Stomach smooth muscle (tissue), 2 donors: ENCODE measurements at regions not wholly inside any gene's neighbourhood (a gene's known extent, or its start where the extent isn't known, plus 50 kb on each side); places are given as distances from the start of the nearest gene placed in this dataset.

Source experiments
- H3K27ac ChIP-seq: one replicate; pipeline ENCODE4 v1.7.0; 2013; ENCODE audit warnings: mild to moderate bottlenecking, low read length, inconsistent platforms
- H3K27me3 ChIP-seq, 2 donors: one replicate each; pipeline ENCODE4 v1.7.0; 2013; ENCODE audit warnings: low read length in 2 of 2; ENCODE audit not compliant: insufficient read depth in 2 of 2, control insufficient read depth in 1 of 2
- H3K36me3 ChIP-seq, 2 donors: one replicate each; pipeline ENCODE4 v1.7.0; 2013; ENCODE audit warnings: low read length in 2 of 2; ENCODE audit not compliant: control insufficient read depth in 2 of 2, insufficient read depth in 2 of 2
- H3K4me1 ChIP-seq: one replicate; pipeline ENCODE4 v1.7.0; 2013; ENCODE audit warnings: low read length; ENCODE audit not compliant: control insufficient read depth, insufficient read depth
- H3K4me3 ChIP-seq, 2 donors: one replicate each; pipeline ENCODE4 v1.7.0; 2013; ENCODE audit warnings: low read length in 2 of 2
- H3K9ac ChIP-seq, 2 donors: one replicate each; pipeline ENCODE4 v1.7.0; 2013; ENCODE audit warnings: low read length in 2 of 2, mild to moderate bottlenecking in 1 of 2
- H3K9me3 ChIP-seq, 2 donors: one replicate each; pipeline ENCODE4 v1.7.0; 2013; ENCODE audit warnings: low read length in 2 of 2; ENCODE audit not compliant: control insufficient read depth in 2 of 2
- donor health status: healthy.
- donor health status: Pancreatic carcinoma.

DNA sequence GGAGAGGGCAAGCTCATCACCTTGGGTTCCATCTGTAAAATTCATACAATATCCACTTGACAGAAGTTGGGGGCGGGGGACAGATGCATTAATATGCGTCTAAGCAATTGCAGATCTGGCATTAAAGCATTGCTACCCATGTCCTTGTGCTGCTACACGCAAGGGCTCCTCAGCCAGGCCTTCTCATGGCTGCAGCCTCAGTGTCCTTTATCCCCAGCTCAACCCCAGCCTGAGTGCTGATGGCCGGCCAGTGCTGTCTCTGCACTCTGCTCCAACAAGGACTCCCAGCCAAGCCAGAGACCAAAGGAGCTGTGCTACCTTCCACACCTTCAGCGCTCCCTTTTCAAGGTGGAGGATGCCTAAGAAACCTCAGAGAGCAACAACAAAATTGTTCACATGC is 188.5 kb upstream of the STXBP5 start:
- Histone ChIP-seq H3K27ac (no peak overlapping the region), H3K27me3 (no peaks in the 10 kb centered on the region), H3K4me3 (no peak overlapping the region), H3K4me1 (no peaks in the 10 kb centered on the region), H3K9ac (no peak overlapping the region), H3K9me3 (no peaks in the 10 kb centered on the region), H3K36me3 (no peaks in the 10 kb centered on the region)

DNA sequence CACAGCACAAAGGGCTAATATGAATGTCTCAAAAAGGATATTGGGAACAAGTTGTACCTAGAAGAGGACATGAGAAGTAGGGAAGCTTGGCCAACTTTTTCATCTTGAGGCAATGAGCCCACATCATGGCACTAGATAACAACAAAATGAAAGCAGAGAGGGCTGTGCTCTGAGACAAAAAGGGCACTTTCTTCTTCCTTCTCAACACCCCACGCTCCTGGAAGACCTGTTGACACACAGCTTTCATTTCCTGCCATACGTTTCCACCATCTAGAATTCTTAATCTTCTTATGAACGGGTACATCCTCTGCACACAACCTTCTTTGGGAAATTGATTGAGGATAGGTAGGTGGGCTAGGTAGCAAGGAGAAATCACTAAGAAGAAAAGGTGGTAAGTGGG is 187.8 kb upstream of the STXBP5 start:
- Histone ChIP-seq H3K27ac (no peak overlapping the region), H3K36me3 (no peaks in the 10 kb centered on the region), H3K27me3 (no peaks in the 10 kb centered on the region), H3K4me3 (no peak overlapping the region), H3K9ac (no peak overlapping the region), H3K4me1 (no peaks in the 10 kb centered on the region), H3K9me3 (no peaks in the 10 kb centered on the region)

DNA sequence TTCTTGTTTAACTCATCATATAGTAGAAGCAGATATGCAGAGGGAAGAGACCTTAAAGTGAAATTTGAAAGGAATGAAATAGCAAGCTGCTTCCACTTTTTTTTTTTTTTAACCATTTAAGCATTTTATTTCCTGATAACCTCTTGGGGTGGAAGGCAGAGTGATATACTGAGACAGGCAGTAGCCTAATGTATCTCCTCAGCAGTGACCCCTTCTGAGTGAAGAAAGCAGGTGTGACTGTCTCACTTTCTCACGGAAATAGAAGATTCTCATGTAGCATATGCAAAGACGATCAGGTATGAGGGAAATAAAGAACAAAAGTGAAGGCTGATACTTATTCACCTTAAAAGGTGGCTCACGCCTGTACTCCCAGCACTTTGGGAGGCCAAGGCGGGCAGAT is 187.1 kb upstream of the STXBP5 start:
- Histone ChIP-seq H3K27ac (no peak overlapping the region), H3K4me1 (no peaks in the 10 kb centered on the region), H3K9ac (no peak overlapping the region), H3K27me3 (no peaks in the 10 kb centered on the region), H3K36me3 (no peaks in the 10 kb centered on the region), H3K9me3 (no peaks in the 10 kb centered on the region), H3K4me3 (no peak overlapping the region)

DNA sequence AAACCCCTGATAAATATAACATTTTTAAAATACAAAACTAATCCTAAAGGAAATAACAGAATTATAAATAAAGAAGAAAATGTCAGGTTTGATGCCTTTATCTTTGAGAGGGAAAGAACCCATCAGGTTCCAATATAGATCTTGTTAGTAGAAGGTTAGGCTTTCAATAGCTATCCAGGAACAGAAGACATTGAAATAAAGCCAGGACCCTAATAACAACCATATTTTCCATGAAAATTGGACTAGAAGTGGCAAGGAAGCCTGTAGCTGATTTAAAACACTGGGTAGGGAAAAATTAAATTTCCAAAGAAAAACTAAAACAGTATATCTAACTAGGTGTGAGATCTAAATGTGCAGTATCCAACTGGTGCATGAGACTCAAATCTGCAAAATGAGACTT is 185.2 kb upstream of the STXBP5 start:
- Histone ChIP-seq H3K27ac (no peak overlapping the region), H3K4me1 (no peaks in the 10 kb centered on the region), H3K9me3 (no peaks in the 10 kb centered on the region), H3K9ac (no peak overlapping the region), H3K36me3 (no peaks in the 10 kb centered on the region), H3K4me3 (no peak overlapping the region), H3K27me3 (no peaks in the 10 kb centered on the region)

DNA sequence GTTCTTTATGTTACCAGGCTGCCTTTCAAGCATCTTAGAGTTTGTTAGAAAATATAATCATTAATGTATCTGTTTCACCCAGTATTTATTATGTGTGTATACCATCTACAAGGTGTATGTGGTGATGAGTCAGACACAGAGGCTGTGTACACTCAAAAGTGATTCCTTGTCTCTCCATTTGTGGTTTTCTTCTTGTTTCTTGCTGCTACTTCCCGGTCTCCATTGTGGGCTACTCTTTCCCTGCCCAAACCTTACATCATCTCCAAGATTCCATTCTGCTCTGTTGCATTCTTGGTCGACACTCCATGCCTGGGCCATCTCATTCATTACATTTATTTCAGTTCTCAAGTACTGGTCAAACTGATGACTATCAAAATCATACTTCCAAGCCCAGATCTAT is 182.2 kb upstream of the STXBP5 start:
- H3K36me3 ChIP-seq = no peaks in the 10 kb centered on the region

DNA sequence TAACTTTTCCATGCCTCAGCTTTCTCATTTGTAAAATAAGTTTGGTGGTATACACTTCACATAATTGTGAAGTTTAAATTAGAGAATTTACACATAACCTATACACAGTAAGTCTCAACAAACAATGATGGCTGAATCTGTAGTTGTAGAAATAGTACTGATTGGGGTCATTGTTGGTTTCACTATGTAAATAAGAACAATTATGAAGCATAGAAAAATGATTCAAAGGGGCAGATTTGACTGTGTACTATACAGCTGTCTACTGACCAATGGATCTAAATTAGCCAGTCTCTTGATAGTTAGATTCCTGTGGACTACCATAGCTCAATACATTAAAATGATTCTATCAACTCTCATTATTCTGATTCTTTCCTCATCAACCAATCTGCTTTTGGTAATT is 181.1 kb upstream of the STXBP5 start:
- Histone ChIP-seq H3K36me3 (no peaks in the 10 kb centered on the region), H3K4me1 (no peaks in the 10 kb centered on the region), H3K9ac (no peak overlapping the region), H3K4me3 (no peak overlapping the region), H3K9me3 (no peaks in the 10 kb centered on the region), H3K27me3 (no peaks in the 10 kb centered on the region), H3K27ac (no peak overlapping the region)

More for the DNA sequence above, 182.2 kb upstream of the STXBP5 start:
- H3K9me3 ChIP-seq = no peaks in the 10 kb centered on the region
- no peak overlapping the region for H3K4me3 ChIP-seq
- no peak overlapping the region for H3K9ac ChIP-seq
- H3K27me3 ChIP-seq = no peaks in the 10 kb centered on the region
- no peak overlapping the region for H3K27ac ChIP-seq
- no peaks in the 10 kb centered on the region for H3K4me1 ChIP-seq

DNA sequence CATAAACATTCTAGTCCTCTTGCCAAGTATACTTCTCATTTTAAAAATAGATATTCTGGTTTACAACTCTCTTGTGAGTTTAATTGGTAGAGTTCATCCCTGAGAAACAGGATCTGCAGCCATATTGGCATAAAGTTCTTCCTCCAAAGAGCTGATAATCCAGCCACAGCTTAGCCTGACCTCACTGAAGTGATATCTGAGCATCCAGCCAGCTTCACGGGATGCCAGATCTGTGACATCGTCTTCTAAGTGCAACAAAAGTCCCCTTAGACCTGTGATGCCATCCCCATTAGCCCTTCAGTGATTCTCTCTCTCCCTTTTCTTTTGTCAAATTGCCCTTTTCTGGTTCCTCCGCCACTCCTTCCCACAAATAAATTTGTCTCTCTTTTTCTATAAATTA is 180.6 kb upstream of the STXBP5 start:
- Histone ChIP-seq H3K36me3 (no peaks in the 10 kb centered on the region), H3K27ac (no peak overlapping the region), H3K27me3 (no peaks in the 10 kb centered on the region), H3K9ac (no peak overlapping the region), H3K9me3 (no peaks in the 10 kb centered on the region), H3K4me3 (no peak overlapping the region), H3K4me1 (no peaks in the 10 kb centered on the region)

DNA sequence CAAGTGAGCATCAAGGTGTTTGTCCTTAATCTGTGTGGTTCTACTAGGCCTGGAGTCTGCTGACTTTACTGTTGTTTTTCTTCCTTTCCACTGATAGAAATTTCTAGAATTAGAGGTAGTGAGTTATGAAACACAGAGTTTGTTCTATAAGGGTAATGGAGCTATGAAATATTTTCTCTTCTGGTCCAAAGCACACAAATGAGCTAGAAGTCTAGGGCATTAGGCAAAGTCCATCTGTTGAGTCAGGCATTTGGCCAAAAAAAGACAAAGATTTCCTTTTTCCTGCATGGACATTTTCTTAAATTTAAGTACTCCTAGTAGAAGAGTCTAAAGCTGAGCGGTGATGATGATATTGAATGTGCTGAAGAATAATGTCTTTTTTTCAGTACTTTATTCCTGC is 174.3 kb upstream of the STXBP5 start:
- no peak overlapping the region for H3K27ac ChIP-seq
- no peaks in the 10 kb centered on the region for H3K9me3 ChIP-seq
- H3K4me3 ChIP-seq = no peak overlapping the region
- no peak overlapping the region for H3K9ac ChIP-seq
- H3K4me1 ChIP-seq = no peaks in the 10 kb centered on the region
- no peaks in the 10 kb centered on the region for H3K27me3 ChIP-seq
- no peaks in the 10 kb centered on the region for H3K36me3 ChIP-seq

DNA sequence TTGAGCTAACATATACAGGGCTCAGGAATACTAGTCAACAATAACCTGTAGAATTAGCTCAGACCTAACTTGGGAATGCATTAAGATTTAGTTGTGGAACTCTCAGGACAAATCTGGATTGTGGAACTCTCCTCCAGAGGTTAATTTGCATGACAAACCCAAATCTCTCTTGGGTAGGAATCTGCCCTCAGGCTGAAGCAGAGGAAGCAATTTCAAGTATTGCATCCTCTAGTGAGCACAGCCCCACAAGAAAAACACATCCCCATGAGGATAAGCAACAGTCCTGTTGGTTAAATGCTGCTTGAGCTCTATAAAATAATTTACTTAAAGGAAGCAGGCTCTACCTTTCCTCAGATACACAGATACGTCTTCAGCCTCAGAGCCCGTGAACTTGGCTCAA is 170.9 kb upstream of the STXBP5 start:
- H3K36me3 ChIP-seq = no peaks in the 10 kb centered on the region
- no peaks in the 10 kb centered on the region for H3K4me1 ChIP-seq
- no peaks in the 10 kb centered on the region for H3K9me3 ChIP-seq
- H3K27ac ChIP-seq = no peak overlapping the region
- no peak overlapping the region for H3K9ac ChIP-seq
- H3K27me3 ChIP-seq = no peaks in the 10 kb centered on the region
- no peak overlapping the region for H3K4me3 ChIP-seq

DNA sequence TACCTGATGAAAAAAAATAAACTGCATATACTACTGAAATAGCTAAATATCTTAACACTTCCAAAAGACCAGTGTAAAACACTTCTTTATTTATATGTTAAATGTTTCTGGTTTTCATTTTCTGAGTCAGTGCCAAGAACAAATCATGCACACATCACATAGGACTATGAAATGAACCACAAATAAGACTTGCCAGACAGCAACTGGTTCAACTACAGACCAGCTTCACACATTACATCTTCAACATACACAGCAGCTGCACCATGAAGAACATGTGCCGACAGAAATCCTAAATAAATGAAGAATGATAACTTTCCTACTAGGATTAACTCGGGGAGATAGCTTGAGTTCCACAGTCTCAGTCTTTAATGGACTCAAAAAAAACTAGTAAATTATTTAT is 168.3 kb upstream of the STXBP5 start:
- no peak overlapping the region for H3K9ac ChIP-seq
- H3K4me3 ChIP-seq = no peak overlapping the region
- no peaks in the 10 kb centered on the region for H3K9me3 ChIP-seq
- H3K27ac ChIP-seq = no peak overlapping the region
- no peaks in the 10 kb centered on the region for H3K36me3 ChIP-seq
- no peaks in the 10 kb centered on the region for H3K4me1 ChIP-seq
- no peaks in the 10 kb centered on the region for H3K27me3 ChIP-seq

DNA sequence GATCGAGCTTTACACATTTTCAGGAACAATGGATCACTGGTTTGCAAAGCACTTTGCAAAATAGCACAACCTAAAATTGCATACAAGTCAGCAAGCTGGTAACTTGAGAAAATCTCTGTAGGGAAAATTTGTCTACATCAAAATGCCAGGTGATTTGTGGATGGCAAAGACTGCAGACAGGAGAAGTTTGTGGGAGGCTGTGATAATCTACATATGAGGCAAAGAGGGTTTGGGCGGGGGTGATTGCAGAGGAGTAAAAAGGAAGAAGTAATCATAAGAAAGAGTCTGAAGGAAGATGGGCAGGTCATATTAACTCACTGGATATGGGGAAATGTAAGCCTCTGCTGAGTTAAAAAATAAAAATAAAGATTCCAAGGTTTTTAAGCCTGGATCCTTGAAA is 166.3 kb upstream of the STXBP5 start:
- Histone ChIP-seq H3K27ac (no peak overlapping the region), H3K9me3 (no peaks in the 10 kb centered on the region), H3K36me3 (no peaks in the 10 kb centered on the region), H3K4me1 (no peaks in the 10 kb centered on the region), H3K4me3 (no peak overlapping the region), H3K9ac (no peak overlapping the region), H3K27me3 (no peaks in the 10 kb centered on the region)
